Mucosa of descending colon (tissue), 3 donors: ENCODE measurements at regions not wholly inside any gene's neighbourhood (a gene's known extent, or its start where the extent isn't known, plus 50 kb on each side); places are given as distances from the start of the nearest gene placed in this dataset.
"Not testable (repeated sequence)": the region's sequence is repeated elsewhere in the genome, so short reads cannot be mapped to it uniquely, and the experiment has no call there.

Experiments used
- ATAC-seq: fragments of 200-7000 bp; cut with Tn5 transposase; one replicate; pipeline ENCODE4 v1.9.1; 2020; ENCODE audit warnings: mild to moderate bottlenecking, moderate library complexity
- DNase-seq, 3 donors: peaks; one replicate each; pipeline ENCODE4 v3.0.0-alpha.2; 2020
- H3K36me3 ChIP-seq: fragments of 200-600 bp; one replicate; pipeline ENCODE4 v1.8.0; 2021; ENCODE audit warnings: low read depth, mild to moderate bottlenecking
- H3K4me1 ChIP-seq: fragments of 200-600 bp; one replicate; pipeline ENCODE4 v1.8.0; 2021; ENCODE audit warnings: low read depth, mild to moderate bottlenecking
- H3K4me3 ChIP-seq: fragments of 200-600 bp; one replicate; pipeline ENCODE4 v1.8.0; 2021; ENCODE audit warnings: mild to moderate bottlenecking
- H3K9me3 ChIP-seq: fragments of 200-600 bp; one replicate; pipeline ENCODE4 v1.8.0; 2021; ENCODE audit warnings: mild to moderate bottlenecking
- CTCF ChIP-seq: fragments of 200-600 bp; IDR thresholded peaks from one replicate; pipeline ENCODE4 v1.8.0; 2022; ENCODE audit warnings: antibody characterized with exemption, mild to moderate bottlenecking
- intact Hi-C, 2 donors: fragments of 100-400 bp; cut with DNase I in 1 of 2; cut with micrococcal nuclease in 1 of 2; formaldehyde crosslinking; loops; one replicate each; pipeline versions ENCODE4 v1.11.0 to v1.11.1; 2022; cut with DNase I, micrococcal nuclease
- donor health status: DM: no; HTN: no; CAD: no; lungs with moderate emphysema.
- donor health status: DM: no; HTN: no; CAD: no.
- donor health status: DM: no; HTN: yes; CAD: no.

GRCh38 chrX:122272011-122272410, 912.1 kb upstream of the GRIA3 start:
- TF ChIP-seq CTCF = no peak
- no peaks in the 10 kb centered on the region for H3K36me3 ChIP-seq
- no peaks in the 10 kb centered on the region for H3K9me3 ChIP-seq
- no peak overlapping the region for H3K4me3 ChIP-seq
- intact Hi-C loops = no loop called here
- DNase-seq = no peak
- no peak for ATAC-seq
- no peaks in the 10 kb centered on the region for H3K4me1 ChIP-seq

GRCh38 chrX:122279746-122280145, 904.3 kb upstream of the GRIA3 start:
- ATAC-seq = no peak
- intact Hi-C loops = no loop called here
- no peaks in the 10 kb centered on the region for H3K9me3 ChIP-seq
- no peaks in the 10 kb centered on the region for H3K36me3 ChIP-seq
- no peak overlapping the region for H3K4me3 ChIP-seq
- no peak for TF ChIP-seq CTCF
- no peak for DNase-seq
- no peaks in the 10 kb centered on the region for H3K4me1 ChIP-seq

GRCh38 chrX:122299822-122300221, 884.3 kb upstream of the GRIA3 start:
- DNase-seq, H3K9me3 ChIP-seq, ATAC-seq, H3K36me3 ChIP-seq, H3K4me1 ChIP-seq, H3K4me3 ChIP-seq, intact Hi-C loops: not testable (repeated sequence)

- intact Hi-C loops = no loop called here
- DNase-seq = no peak
- TF ChIP-seq CTCF = no peak
- Histone ChIP-seq H3K4me3 (no peak overlapping the region), H3K4me1 (no peaks in the 10 kb centered on the region), H3K36me3 (no peaks in the 10 kb centered on the region), H3K9me3 (peaks cover 3% of the 10 kb centered on the region)
- no peak for ATAC-seq
These were observed 882.6 kb upstream of the GRIA3 start for GRCh38 chrX:122301491-122301890.

- H3K4me1 ChIP-seq = no peaks in the 10 kb centered on the region
- H3K4me3 ChIP-seq = no peak overlapping the region
- DNase-seq (no peak), ATAC-seq (no peak)
- TF ChIP-seq CTCF = no peak
- intact Hi-C loops = no loop called here
- H3K36me3 ChIP-seq = no peaks in the 10 kb centered on the region
- H3K9me3 ChIP-seq = no peaks in the 10 kb centered on the region
These were observed 880.3 kb upstream of the GRIA3 start for GRCh38 chrX:122303761-122304160.

- no peaks in the 10 kb centered on the region for H3K36me3 ChIP-seq
- DNase-seq (no peak), ATAC-seq (no peak)
- H3K4me3 ChIP-seq = no peak overlapping the region
- intact Hi-C loops = no loop called here
- no peak for TF ChIP-seq CTCF
- no peaks in the 10 kb centered on the region for H3K9me3 ChIP-seq
- H3K4me1 ChIP-seq = no peaks in the 10 kb centered on the region
These were observed 839.3 kb upstream of the GRIA3 start for GRCh38 chrX:122344816-122345215.
